ENCODE measurements at regions not wholly inside any gene's neighbourhood (a gene's known extent, or its start where the extent isn't known, plus 50 kb on each side); places are given as distances from the start of the nearest gene placed in this dataset.
A peak's percentile ranks its signal among the peaks of the same experiment; 100 is the strongest.

- WGBS, 10 experiments = 14 to 100% (median 65%) methylated on average over 1 to 4 of the region's 4 CpGs; no CpG with 5 or more reads in 4 of the 10 experiments
- H3K4me3 ChIP-seq = no peak overlapping the region
- peaks cover 2 to 19% of the 10 kb centered on the region in 2 donors for H3K4me1 ChIP-seq (replicated peaks in 1 of 2)
- peak in 5 of 8 experiments; percentile 33 to 74 (median 63) for ATAC-seq (replicated peaks in 6 of 8)
- H3K27ac ChIP-seq = no peak overlapping the region
- in situ Hi-C loops (cut with MboI; ENCODE audit: low pct_unique_long_range_greater_than_20kb in 2 of 9, low sequenced_read_pairs in 9 of 9, unreplicated experiment in 9 of 9) = no loop called here
Observed at GRCh38 chr20:48231253-48231930, 446.1 kb upstream of the SULF2 start.

- 30 to 73% (median 41%) methylated on average over 1 to 5 of the region's 5 CpGs; no CpG with 5 or more reads in 3 of the 10 experiments for WGBS, 10 experiments
- in situ Hi-C loops (cut with MboI; ENCODE audit: low pct_unique_long_range_greater_than_20kb in 2 of 9, low sequenced_read_pairs in 9 of 9, unreplicated experiment in 9 of 9) = no loop called here
- peak in 3 of 8 experiments; percentile 17 to 48 (median 27) for ATAC-seq (replicated peaks in 6 of 8)
- no peak overlapping the region for H3K27ac ChIP-seq
- H3K4me3 ChIP-seq = no peak overlapping the region
- peaks cover 0 to 9% of the 10 kb centered on the region in 2 donors for H3K4me1 ChIP-seq (replicated peaks in 1 of 2)
Observed at GRCh38 chr20:48230216-48230615, 444.9 kb upstream of the SULF2 start.

- ATAC-seq (replicated peaks in 6 of 8) = no peak
- Histone ChIP-seq H3K4me3 (no peak overlapping the region), H3K27ac (no peak overlapping the region), H3K4me1 (replicated peaks in 1 of 2) (peaks cover 6 to 8% of the 10 kb centered on the region in 2 donors)
- in situ Hi-C loops (cut with MboI; ENCODE audit: low pct_unique_long_range_greater_than_20kb in 2 of 9, low sequenced_read_pairs in 9 of 9, unreplicated experiment in 9 of 9) = no loop called here
- 0 to 100% (median 73%) methylated on average over 1 to 5 of the region's 5 CpGs; no CpG with 5 or more reads in 4 of the 10 experiments for WGBS, 10 experiments
Observed at GRCh38 chr20:48227381-48227780, 442.1 kb upstream of the SULF2 start.

- H3K4me3 ChIP-seq = no peak overlapping the region
- H3K4me1 ChIP-seq (replicated peaks in 1 of 2) = peaks cover 6 to 8% of the 10 kb centered on the region in 2 donors
- WGBS, 10 experiments = 42 to 96% methylated on average over 2 to 4 of the region's 5 CpGs; no CpG with 5 or more reads in 8 of the 10 experiments
- no peak overlapping the region for H3K27ac ChIP-seq
- peak in 1 of 8 experiments; percentile 54 for ATAC-seq (replicated peaks in 6 of 8)
- in situ Hi-C loops (cut with MboI; ENCODE audit: low pct_unique_long_range_greater_than_20kb in 2 of 9, low sequenced_read_pairs in 9 of 9, unreplicated experiment in 9 of 9) = no loop called here
Observed at GRCh38 chr20:48226642-48227041, 441.4 kb upstream of the SULF2 start.

- peak in 7 of 8 experiments; percentile 21 to 98 (median 46) for ATAC-seq (replicated peaks in 6 of 8)
- Histone ChIP-seq H3K4me1 (replicated peaks in 1 of 2) (peaks cover 14 to 16% of the 10 kb centered on the region in 2 donors), H3K4me3 (no peak overlapping the region), H3K27ac (no peak overlapping the region)
- whole genome bisulfite sequencing, 10 experiments = 0 to 100% (median 62%) methylated on average over 1 to 3 of the region's 6 CpGs; no CpG with 5 or more reads in 4 of the 10 experiments
- in situ Hi-C loops (cut with MboI; ENCODE audit: low pct_unique_long_range_greater_than_20kb in 2 of 9, low sequenced_read_pairs in 9 of 9, unreplicated experiment in 9 of 9) = loop anchor here in 1 of 9 experiments (25.0 kb wide), 1 partner anchor 388 kb away; no protein-coding TSS in a partner anchor
Observed at GRCh38 chr20:48224533-48225050, 439.3 kb upstream of the SULF2 start.

GRCh38 chr20:48223715-48224114 is 438.4 kb upstream of the SULF2 start:
- no peak for ATAC-seq (replicated peaks in 6 of 8)
- WGBS, 10 experiments = 40 to 100% (median 90%) methylated on average over 2 to 11 of the region's 14 CpGs; no CpG with 5 or more reads in 4 of the 10 experiments
- in situ Hi-C loops (cut with MboI; ENCODE audit: low pct_unique_long_range_greater_than_20kb in 2 of 9, low sequenced_read_pairs in 9 of 9, unreplicated experiment in 9 of 9) = loop anchor here in 1 of 9 experiments (25.0 kb wide), 1 partner anchor 389 kb away; no protein-coding TSS in a partner anchor
- H3K4me3 ChIP-seq = no peak overlapping the region
- H3K4me1 ChIP-seq (replicated peaks in 1 of 2) = peaks cover 20% of the 10 kb centered on the region in 2 donors
- no peak overlapping the region for H3K27ac ChIP-seq

- WGBS, 10 experiments = 40 to 96% (median 88%) methylated on average over 2 to 5 of the region's 8 CpGs
- peaks cover 20% of the 10 kb centered on the region in 2 donors for H3K4me1 ChIP-seq (replicated peaks in 1 of 2)
- no peak overlapping the region for H3K4me3 ChIP-seq
- ATAC-seq (replicated peaks in 6 of 8) = no peak
- no peak overlapping the region for H3K27ac ChIP-seq
- in situ Hi-C loops (cut with MboI; ENCODE audit: low pct_unique_long_range_greater_than_20kb in 2 of 9, low sequenced_read_pairs in 9 of 9, unreplicated experiment in 9 of 9) = loop anchor here in 1 of 9 experiments (25.0 kb wide), 1 partner anchor 390 kb away; no protein-coding TSS in a partner anchor
Observed at GRCh38 chr20:48222595-48223180, 437.4 kb upstream of the SULF2 start.

GRCh38 chr20:48220033-48220633 is 434.9 kb upstream of the SULF2 start:
- in situ Hi-C loops (cut with MboI; ENCODE audit: low pct_unique_long_range_greater_than_20kb in 2 of 9, low sequenced_read_pairs in 9 of 9, unreplicated experiment in 9 of 9) = loop anchor here in 1 of 9 experiments (25.0 kb wide), 1 partner anchor 392 kb away; no protein-coding TSS in a partner anchor
- Histone ChIP-seq H3K27ac (no peak overlapping the region), H3K4me1 (replicated peaks in 1 of 2) (peaks cover 29 to 31% of the 10 kb centered on the region in 2 donors), H3K4me3 (no peak overlapping the region)
- peak in 5 of 8 experiments; percentile 53 to 69 (median 66) for ATAC-seq (replicated peaks in 6 of 8)
- WGBS, 10 experiments = 17 to 55% (median 42%) methylated on average over 1 to 5 of the region's 6 CpGs; no CpG with 5 or more reads in 2 of the 10 experiments

GRCh38 chr20:48219306-48219705 is 434.0 kb upstream of the SULF2 start:
- in situ Hi-C loops (cut with MboI; ENCODE audit: low pct_unique_long_range_greater_than_20kb in 2 of 9, low sequenced_read_pairs in 9 of 9, unreplicated experiment in 9 of 9) = loop anchor here in 1 of 9 experiments (25.0 kb wide), 1 partner anchor 393 kb away; no protein-coding TSS in a partner anchor
- Histone ChIP-seq H3K4me3 (no peak overlapping the region), H3K27ac (no peak overlapping the region), H3K4me1 (replicated peaks in 1 of 2) (peaks cover 25 to 29% of the 10 kb centered on the region in 2 donors)
- WGBS, 10 experiments = 57 to 97% (median 90%) methylated on average over 1 to 5 of the region's 5 CpGs; no CpG with 5 or more reads in 5 of the 10 experiments
- ATAC-seq (replicated peaks in 6 of 8) = no peak

- in situ Hi-C loops (cut with MboI; ENCODE audit: low pct_unique_long_range_greater_than_20kb in 2 of 9, low sequenced_read_pairs in 9 of 9, unreplicated experiment in 9 of 9) = loop anchor here in 1 of 9 experiments (25.0 kb wide), 1 partner anchor 395 kb away; no protein-coding TSS in a partner anchor
- Histone ChIP-seq H3K4me1 (replicated peaks in 1 of 2) (peaks cover 25 to 29% of the 10 kb centered on the region in 2 donors), H3K4me3 (no peak overlapping the region), H3K27ac (no peak overlapping the region)
- peak in 5 of 8 experiments; percentile 56 to 74 (median 60) for ATAC-seq (replicated peaks in 6 of 8)
- 39 to 86% (median 70%) methylated on average over 3 to 14 of the region's 14 CpGs; no CpG with 5 or more reads in 2 of the 10 experiments for WGBS, 10 experiments
Observed at GRCh38 chr20:48217190-48217589, 431.9 kb upstream of the SULF2 start.

- 50 to 100% (median 64%) methylated on average over 1 to 4 of the region's 8 CpGs; no CpG with 5 or more reads in 5 of the 10 experiments for WGBS, 10 experiments
- Histone ChIP-seq H3K4me1 (replicated peaks in 1 of 2) (peaks cover 32 to 35% of the 10 kb centered on the region in 2 donors), H3K4me3 (no peak overlapping the region), H3K27ac (no peak overlapping the region)
- in situ Hi-C loops (cut with MboI; ENCODE audit: low pct_unique_long_range_greater_than_20kb in 2 of 9, low sequenced_read_pairs in 9 of 9, unreplicated experiment in 9 of 9) = loop anchor here in 1 of 9 experiments (25.0 kb wide), 1 partner anchor 397 kb away; no protein-coding TSS in a partner anchor
- ATAC-seq (replicated peaks in 6 of 8) = peak in 5 of 8 experiments; percentile 20 to 54 (median 43)
Observed at GRCh38 chr20:48215536-48215935, 430.3 kb upstream of the SULF2 start.

- Histone ChIP-seq H3K4me1 (replicated peaks in 1 of 2) (peaks cover 31 to 35% of the 10 kb centered on the region in 2 donors), H3K4me3 (no peak overlapping the region), H3K27ac (no peak overlapping the region)
- in situ Hi-C loops (cut with MboI; ENCODE audit: low pct_unique_long_range_greater_than_20kb in 2 of 9, low sequenced_read_pairs in 9 of 9, unreplicated experiment in 9 of 9) = loop anchor here in 1 of 9 experiments (25.0 kb wide), 1 partner anchor 398 kb away; no protein-coding TSS in a partner anchor
- 33 to 43% methylated on average over 1 to 2 of the region's 5 CpGs; no CpG with 5 or more reads in 8 of the 10 experiments for WGBS, 10 experiments
- no peak for ATAC-seq (replicated peaks in 6 of 8)
Observed at GRCh38 chr20:48214601-48215000, 429.3 kb upstream of the SULF2 start.

Data from motor neuron (in vitro differentiated cells).